A673 (cell line): ENCODE measurements at regions not wholly inside any gene's neighbourhood (a gene's known extent, or its start where the extent isn't known, plus 50 kb on each side); places are given as distances from the start of the nearest gene placed in this dataset.

ENCODE experiments used
- BruUV-seq: library from RNA; stranded (reverse); fragments of 400-500 nt; replicated peaks from 2 replicates; lab custom pipeline; 2021; lab: Mats Ljungman, UMichigan
- CTCF ChIA-PET: fragments of 300-600 bp; sonication (Branson Sonifier 250); formaldehyde crosslinking; loops from one replicate; lab custom pipeline; 2022; ENCODE audit warnings: antibody characterized with exemption; lab: Charles Lee
- POLR2A ChIA-PET: fragments of 300-600 bp; sonication (Branson Sonifier 250); formaldehyde crosslinking; loops from one replicate; lab custom pipeline; 2022; ENCODE audit warnings: antibody characterized with exemption; ENCODE audit not compliant: low non-redundant PET; lab: Charles Lee
- DNase-seq: peaks from one replicate; pipeline ENCODE4 v3.0.0-alpha.2; 2015; ENCODE audit warnings: low spot score
- H3K27ac ChIP-seq: fragments of 200-600 bp; sonication (generic); 2 replicates; pipeline ENCODE4 v1.5.1; 2016; ENCODE audit warnings: mixed run types, low read depth, mild to moderate bottlenecking, mixed read lengths, antibody characterized with exemption, low read length; ENCODE audit not compliant: poor library complexity, severe bottlenecking
- H3K27me3 ChIP-seq: fragments of 200-600 bp; sonication (generic); replicated peaks from 2 replicates; pipeline ENCODE4 v1.6.1; 2017; ENCODE audit warnings: mixed run types, low read depth, mild to moderate bottlenecking, mixed read lengths, antibody characterized with exemption, low read length; ENCODE audit not compliant: insufficient read depth, poor library complexity
- H3K36me3 ChIP-seq: fragments of 200-600 bp; sonication (generic); 2 replicates; pipeline ENCODE4 v1.6.1; 2016; ENCODE audit warnings: mixed run types, mild to moderate bottlenecking, mixed read lengths, antibody characterized with exemption, low read length; ENCODE audit not compliant: insufficient read depth, poor library complexity, severe bottlenecking
- H3K4me1 ChIP-seq: fragments of 200-600 bp; sonication (generic); 2 replicates; pipeline ENCODE4 v1.6.1; 2017; ENCODE audit warnings: mixed run types, mild to moderate bottlenecking, mixed read lengths, antibody characterized with exemption, low read length; ENCODE audit not compliant: insufficient read depth, poor library complexity, severe bottlenecking
- H3K4me3 ChIP-seq: fragments of 200-600 bp; sonication (generic); 2 replicates; pipeline ENCODE4 v1.5.1; 2016; ENCODE audit warnings: low read depth, mixed run types, mild to moderate bottlenecking, mixed read lengths, low read length; ENCODE audit not compliant: poor library complexity, severe bottlenecking
- H3K9me3 ChIP-seq: fragments of 200-600 bp; sonication (generic); 2 replicates; pipeline ENCODE4 v1.6.1; 2016; ENCODE audit warnings: mixed run types, low read depth, mild to moderate bottlenecking, mixed read lengths, antibody characterized with exemption, low read length; ENCODE audit not compliant: poor library complexity, severe bottlenecking
- CTCF ChIP-seq: fragments of 300-800, 200-600 bp; sonication (generic); conservative IDR thresholded peaks from 2 replicates; pipeline ENCODE4 v1.5.1; 2017; ENCODE audit warnings: low read depth, mild to moderate bottlenecking, antibody characterized with exemption, low read length, moderate library complexity, mixed read lengths
- EZH2 ChIP-seq: fragments of 200-600 bp; sonication (generic); IDR thresholded peaks from 2 replicates; pipeline ENCODE4 v1.6.1; 2017; ENCODE audit warnings: borderline replicate concordance, low read depth, mild to moderate bottlenecking, mixed read lengths, antibody characterized with exemption, low read length; ENCODE audit not compliant: poor library complexity, severe bottlenecking
- intact Hi-C: fragments of 100-400 bp; cut with micrococcal nuclease; formaldehyde crosslinking; loops from one replicate; pipeline ENCODE4 v1.10.0; 2022; ENCODE audit not compliant: unreplicated experiment

- no peaks in the 10 kb centered on the region for H3K27me3 ChIP-seq
- POLR2A ChIA-PET: no interaction called here
- no peak for DNase-seq
- H3K4me1 ChIP-seq: no peaks in the 10 kb centered on the region
- H3K27ac ChIP-seq: no peak overlapping the region
- CTCF ChIA-PET: no interaction called here
- TF ChIP-seq EZH2: no peak
- no peak for TF ChIP-seq CTCF
- no peaks in the 10 kb centered on the region for H3K36me3 ChIP-seq
- no peaks in the 10 kb centered on the region for H3K9me3 ChIP-seq
- intact Hi-C loops: no loop called here
- no peak overlapping the region for H3K4me3 ChIP-seq
- no TSS peak for BruUV-seq
Observed at GRCh38 chr1:223052931-223053330, 90.1 kb downstream of the TLR5 start.

- no peak for TF ChIP-seq EZH2
- TF ChIP-seq CTCF: no peak
- Histone ChIP-seq H3K36me3 (no peaks in the 10 kb centered on the region), H3K4me3 (no peak overlapping the region), H3K9me3 (no peaks in the 10 kb centered on the region), H3K27ac (no peak overlapping the region), H3K27me3 (no peaks in the 10 kb centered on the region), H3K4me1 (no peaks in the 10 kb centered on the region)
- ChIA-PET CTCF (no interaction called here), POLR2A (no interaction called here)
- no TSS peak for BruUV-seq
- no peak for DNase-seq
- intact Hi-C loops: no loop called here
Observed at GRCh38 chr1:223056802-223057201, 86.2 kb downstream of the TLR5 start.

- ChIA-PET CTCF (no interaction called here), POLR2A (no interaction called here)
- no peak overlapping the region for H3K27ac ChIP-seq
- H3K9me3 ChIP-seq: no peaks in the 10 kb centered on the region
- H3K36me3 ChIP-seq: no peaks in the 10 kb centered on the region
- intact Hi-C loops: no loop called here
- TF ChIP-seq CTCF: no peak
- TF ChIP-seq EZH2: no peak
- no peak overlapping the region for H3K4me3 ChIP-seq
- H3K4me1 ChIP-seq: no peaks in the 10 kb centered on the region
- BruUV-seq: no TSS peak
- H3K27me3 ChIP-seq: no peaks in the 10 kb centered on the region
- DNase-seq: no peak
Observed at GRCh38 chr1:223057569-223058093, 85.4 kb downstream of the TLR5 start.
